ENCODE measurements at regions not wholly inside any gene's neighbourhood (a gene's known extent, or its start where the extent isn't known, plus 50 kb on each side); places are given as distances from the start of the nearest gene placed in this dataset.

- Histone ChIP-seq H3K9ac (ENCODE audit: low read length) (no peak overlapping the region), H4K8ac (ENCODE audit: low read length) (no peak overlapping the region), H3K14ac (ENCODE audit: low read length in 2 of 2) (no peak overlapping the region), H4K91ac (ENCODE audit: low read length) (no peak overlapping the region), H2AFZ (ENCODE audit: low read depth, low read length) (no peak overlapping the region), H3K4me2 (ENCODE audit: low read length, poor library complexity, severe bottlenecking) (no peak overlapping the region), H3K27ac (ENCODE audit: low read length, poor library complexity, severe bottlenecking) (no peak overlapping the region), H2BK120ac (ENCODE audit: low read depth, low read length) (no peak overlapping the region), H3K4ac (ENCODE audit: low read depth in 1 of 2, low read length in 2 of 2) (no peak overlapping the region), H3K36me3 (ENCODE audit: control insufficient read depth in 1 of 2, insufficient read depth in 2 of 2, low read depth in 1 of 2, low read length in 2 of 2) (no peaks in the 10 kb centered on the region), H3K79me1 (replicated peaks; ENCODE audit: low read length, poor library complexity, severe bottlenecking) (no peaks in the 10 kb centered on the region), H3K4me3 (ENCODE audit: insufficient read depth in 1 of 2, low read depth in 1 of 2, low read length in 2 of 2) (no peak overlapping the region), H3K27me3 (ENCODE audit: control insufficient read depth in 1 of 2, insufficient read depth in 1 of 2, low read length in 2 of 2) (peaks cover 0 to 6% of the 10 kb centered on the region in 2 experiments), H2BK12ac (ENCODE audit: low read length in 2 of 2) (no peak overlapping the region), H3K18ac (ENCODE audit: low read depth in 1 of 2, low read length in 2 of 2) (no peak overlapping the region), H3K9me3 (ENCODE audit: control insufficient read depth, low read length) (no peaks in the 10 kb centered on the region), H2BK5ac (ENCODE audit: low read depth, low read length, poor library complexity, severe bottlenecking) (no peak overlapping the region), H2AK5ac (ENCODE audit: low read length, severe bottlenecking) (no peak overlapping the region), H3K4me1 (ENCODE audit: control insufficient read depth, insufficient read depth, low read depth, low read length) (peaks cover 2% of the 10 kb centered on the region), H2BK15ac (ENCODE audit: low read depth, poor library complexity, severe bottlenecking) (no peak overlapping the region), H3K23ac (ENCODE audit: low read length in 2 of 2) (no peak overlapping the region)
- DNase-seq: no peak
- 44% methylated on average over 2 of the region's 2 CpGs for WGBS
Measured at GRCh38 chr17:10999484-10999883, 161.6 kb upstream of the PIRT start.

- Histone ChIP-seq H3K14ac (ENCODE audit: low read length in 2 of 2) (no peak overlapping the region), H4K91ac (ENCODE audit: low read length) (no peak overlapping the region), H3K4me1 (ENCODE audit: control insufficient read depth, insufficient read depth, low read depth, low read length) (no peaks in the 10 kb centered on the region)
Measured at GRCh38 chr17:10993126-10993525, 155.2 kb upstream of the PIRT start.

DNA sequence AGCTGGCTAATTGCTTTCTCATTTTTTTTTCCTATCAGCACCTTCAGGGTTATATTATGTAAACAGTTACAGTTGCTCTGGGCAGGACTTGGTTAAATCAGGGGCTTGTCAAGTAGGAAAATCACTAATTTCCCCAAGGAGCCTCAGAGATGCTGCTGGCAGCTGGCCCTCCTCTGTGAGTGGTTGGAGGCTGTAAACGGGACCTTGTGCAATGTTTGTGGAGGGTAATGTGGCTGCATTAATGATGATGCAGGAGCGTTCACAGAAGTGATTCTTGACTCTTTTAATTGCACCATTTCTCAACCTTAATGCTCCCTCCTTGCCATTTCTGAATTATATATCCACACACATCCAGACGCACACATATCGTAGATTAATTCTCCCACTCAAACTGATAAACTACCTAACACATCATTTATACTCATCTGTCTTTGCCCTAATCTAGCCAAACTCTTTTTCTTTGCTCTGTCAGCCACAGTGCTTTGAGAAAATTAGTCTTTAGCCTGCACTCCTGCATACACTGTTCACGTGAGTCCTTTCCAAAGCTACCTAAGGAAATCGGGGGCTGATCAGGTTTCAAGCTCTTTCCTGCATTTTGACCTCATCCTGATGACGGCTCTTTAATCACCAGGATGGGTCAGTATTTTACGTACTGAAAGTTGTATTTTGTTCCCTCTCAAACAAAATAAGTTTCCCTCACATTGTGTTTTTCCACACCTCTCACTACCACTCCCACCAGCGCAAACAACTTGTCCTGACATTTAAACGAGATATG, 154.4 kb upstream of the PIRT start:
- Histone ChIP-seq H3K4ac (ENCODE audit: low read depth in 1 of 2, low read length in 2 of 2) (no peak overlapping the region), H3K9ac (ENCODE audit: low read length) (no peak overlapping the region), H2BK120ac (ENCODE audit: low read depth, low read length) (no peak overlapping the region), H3K23ac (ENCODE audit: low read length in 2 of 2) (no peak overlapping the region), H2BK5ac (ENCODE audit: low read depth, low read length, poor library complexity, severe bottlenecking) (no peak overlapping the region), H4K8ac (ENCODE audit: low read length) (no peak overlapping the region), H3K14ac (ENCODE audit: low read length in 2 of 2) (no peak overlapping the region), H3K27ac (ENCODE audit: low read length, poor library complexity, severe bottlenecking) (no peak overlapping the region), H2AFZ (ENCODE audit: low read depth, low read length) (no peak overlapping the region), H3K9me3 (ENCODE audit: control insufficient read depth, low read length) (no peaks in the 10 kb centered on the region), H3K27me3 (ENCODE audit: control insufficient read depth in 1 of 2, insufficient read depth in 1 of 2, low read length in 2 of 2) (peaks cover 0 to 8% of the 10 kb centered on the region in 2 experiments), H3K79me1 (replicated peaks; ENCODE audit: low read length, poor library complexity, severe bottlenecking) (no peaks in the 10 kb centered on the region), H3K4me3 (ENCODE audit: insufficient read depth in 1 of 2, low read depth in 1 of 2, low read length in 2 of 2) (no peak overlapping the region), H2AK5ac (ENCODE audit: low read length, severe bottlenecking) (no peak overlapping the region), H3K36me3 (ENCODE audit: control insufficient read depth in 1 of 2, insufficient read depth in 2 of 2, low read depth in 1 of 2, low read length in 2 of 2) (no peaks in the 10 kb centered on the region), H2BK12ac (ENCODE audit: low read length in 2 of 2) (no peak overlapping the region), H3K4me1 (ENCODE audit: control insufficient read depth, insufficient read depth, low read depth, low read length) (no peaks in the 10 kb centered on the region), H4K91ac (ENCODE audit: low read length) (no peak overlapping the region), H3K18ac (ENCODE audit: low read depth in 1 of 2, low read length in 2 of 2) (no peak overlapping the region), H3K4me2 (ENCODE audit: low read length, poor library complexity, severe bottlenecking) (no peak overlapping the region), H2BK15ac (ENCODE audit: low read depth, poor library complexity, severe bottlenecking) (no peak overlapping the region)
- DNase-seq: no peak
- WGBS: 66% methylated on average over 9 of the region's 10 CpGs

More at GRCh38 chr17:10993126-10993525, 155.2 kb upstream of the PIRT start:
- Histone ChIP-seq H3K4ac (ENCODE audit: low read depth in 1 of 2, low read length in 2 of 2) (no peak overlapping the region), H3K9ac (ENCODE audit: low read length) (no peak overlapping the region), H3K27ac (ENCODE audit: low read length, poor library complexity, severe bottlenecking) (no peak overlapping the region), H3K18ac (ENCODE audit: low read depth in 1 of 2, low read length in 2 of 2) (no peak overlapping the region), H3K4me3 (ENCODE audit: insufficient read depth in 1 of 2, low read depth in 1 of 2, low read length in 2 of 2) (no peak overlapping the region), H4K8ac (ENCODE audit: low read length) (no peak overlapping the region), H3K4me2 (ENCODE audit: low read length, poor library complexity, severe bottlenecking) (no peak overlapping the region), H2BK15ac (ENCODE audit: low read depth, poor library complexity, severe bottlenecking) (no peak overlapping the region), H3K79me1 (replicated peaks; ENCODE audit: low read length, poor library complexity, severe bottlenecking) (no peaks in the 10 kb centered on the region), H3K23ac (ENCODE audit: low read length in 2 of 2) (no peak overlapping the region), H2BK5ac (ENCODE audit: low read depth, low read length, poor library complexity, severe bottlenecking) (no peak overlapping the region), H2BK120ac (ENCODE audit: low read depth, low read length) (no peak overlapping the region), H3K36me3 (ENCODE audit: control insufficient read depth in 1 of 2, insufficient read depth in 2 of 2, low read depth in 1 of 2, low read length in 2 of 2) (no peaks in the 10 kb centered on the region), H2BK12ac (ENCODE audit: low read length in 2 of 2) (no peak overlapping the region), H2AFZ (ENCODE audit: low read depth, low read length) (no peak overlapping the region), H3K27me3 (ENCODE audit: control insufficient read depth in 1 of 2, insufficient read depth in 1 of 2, low read length in 2 of 2) (peaks cover 0 to 8% of the 10 kb centered on the region in 2 experiments), H2AK5ac (ENCODE audit: low read length, severe bottlenecking) (no peak overlapping the region), H3K9me3 (ENCODE audit: control insufficient read depth, low read length) (no peaks in the 10 kb centered on the region)
- WGBS: 55% methylated on average over 7 of the region's 7 CpGs
- no peak for DNase-seq

GRCh38 chr17:10987786-10988185, 149.9 kb upstream of the PIRT start:
- H2AK5ac ChIP-seq (ENCODE audit: low read length, severe bottlenecking): no peak overlapping the region
- H4K8ac ChIP-seq (ENCODE audit: low read length): no peak overlapping the region
- no peaks in the 10 kb centered on the region for H3K9me3 ChIP-seq (ENCODE audit: control insufficient read depth, low read length)
- H3K9ac ChIP-seq (ENCODE audit: low read length): no peak overlapping the region
- H3K36me3 ChIP-seq (ENCODE audit: control insufficient read depth in 1 of 2, insufficient read depth in 2 of 2, low read depth in 1 of 2, low read length in 2 of 2): no peaks in the 10 kb centered on the region
- no peak overlapping the region for H2BK120ac ChIP-seq (ENCODE audit: low read depth, low read length)
- H2AFZ ChIP-seq (ENCODE audit: low read depth, low read length): no peak overlapping the region
- H3K4me2 ChIP-seq (ENCODE audit: low read length, poor library complexity, severe bottlenecking): no peak overlapping the region
- H4K91ac ChIP-seq (ENCODE audit: low read length): no peak overlapping the region
- no peaks in the 10 kb centered on the region for H3K79me1 ChIP-seq (replicated peaks; ENCODE audit: low read length, poor library complexity, severe bottlenecking)
- no peak overlapping the region for H2BK5ac ChIP-seq (ENCODE audit: low read depth, low read length, poor library complexity, severe bottlenecking)
- H2BK15ac ChIP-seq (ENCODE audit: low read depth, poor library complexity, severe bottlenecking): no peak overlapping the region
- WGBS: 62% methylated on average over 5 of the region's 5 CpGs
- no peak overlapping the region for H2BK12ac ChIP-seq (ENCODE audit: low read length in 2 of 2)
- H3K4me1 ChIP-seq (ENCODE audit: control insufficient read depth, insufficient read depth, low read depth, low read length): no peaks in the 10 kb centered on the region
- H3K18ac ChIP-seq (ENCODE audit: low read depth in 1 of 2, low read length in 2 of 2): no peak overlapping the region
- no peak overlapping the region for H3K23ac ChIP-seq (ENCODE audit: low read length in 2 of 2)
- H3K27me3 ChIP-seq (ENCODE audit: control insufficient read depth in 1 of 2, insufficient read depth in 1 of 2, low read length in 2 of 2): no peaks in the 10 kb centered on the region
- no peak overlapping the region for H3K4ac ChIP-seq (ENCODE audit: low read depth in 1 of 2, low read length in 2 of 2)
- DNase-seq: no peak
- H3K4me3 ChIP-seq (ENCODE audit: insufficient read depth in 1 of 2, low read depth in 1 of 2, low read length in 2 of 2): no peak overlapping the region
- no peak overlapping the region for H3K27ac ChIP-seq (ENCODE audit: low read length, poor library complexity, severe bottlenecking)
- H3K14ac ChIP-seq (ENCODE audit: low read length in 2 of 2): no peak overlapping the region
